ELR (cell line): ENCODE measurements at regions not wholly inside any gene's neighbourhood (a gene's known extent, or its start where the extent isn't known, plus 50 kb on each side); places are given as distances from the start of the nearest gene placed in this dataset.
"Not testable (repeated sequence)": the region's sequence is repeated elsewhere in the genome, so short reads cannot be mapped to it uniquely, and the experiment has no call there.

Source experiments
- DNase-seq: peaks from one replicate; pipeline ENCODE4 v3.0.0-alpha.2; 2015; ENCODE audit warnings: low read depth

GRCh38 chr11:106495046-106495445 lies 417.6 kb downstream of the AASDHPPT start:
- peak; percentile 37 for DNase-seq

- no peak for DNase-seq
Observed at GRCh38 chr11:106496677-106497076, 419.2 kb downstream of the AASDHPPT start.

- DNase-seq = no peak
Observed at GRCh38 chr11:106497321-106497720, 419.9 kb downstream of the AASDHPPT start.

- no peak for DNase-seq
Observed at GRCh38 chr11:106497822-106498221, 420.4 kb downstream of the AASDHPPT start.

GRCh38 chr11:106503901-106504300 lies 426.4 kb downstream of the AASDHPPT start:
- DNase-seq = no peak

GRCh38 chr11:106507645-106508306 lies 430.3 kb downstream of the AASDHPPT start:
- no peak for DNase-seq

DNA sequence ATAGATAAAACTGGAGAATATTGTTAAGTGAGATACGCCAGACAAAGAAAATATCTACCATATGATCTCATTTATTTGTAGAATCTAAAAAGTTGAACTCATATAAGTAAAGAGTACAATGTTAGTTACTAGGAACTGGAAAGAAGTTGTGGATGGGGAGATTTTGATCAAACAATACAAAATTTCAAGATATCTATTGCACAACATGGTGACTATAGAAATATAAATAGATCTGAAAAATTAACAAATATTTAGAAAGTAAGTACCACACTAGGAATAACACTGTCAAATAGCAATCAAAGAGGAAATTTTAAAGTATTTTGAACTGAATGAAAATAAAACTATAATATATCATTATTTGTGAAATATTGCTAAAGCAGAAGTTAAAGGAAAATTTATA lies 437.2 kb downstream of the AASDHPPT start:
- DNase-seq = no peak

- DNase-seq = no peak
Observed at GRCh38 chr11:106517426-106517825, 440.0 kb downstream of the AASDHPPT start.

DNA sequence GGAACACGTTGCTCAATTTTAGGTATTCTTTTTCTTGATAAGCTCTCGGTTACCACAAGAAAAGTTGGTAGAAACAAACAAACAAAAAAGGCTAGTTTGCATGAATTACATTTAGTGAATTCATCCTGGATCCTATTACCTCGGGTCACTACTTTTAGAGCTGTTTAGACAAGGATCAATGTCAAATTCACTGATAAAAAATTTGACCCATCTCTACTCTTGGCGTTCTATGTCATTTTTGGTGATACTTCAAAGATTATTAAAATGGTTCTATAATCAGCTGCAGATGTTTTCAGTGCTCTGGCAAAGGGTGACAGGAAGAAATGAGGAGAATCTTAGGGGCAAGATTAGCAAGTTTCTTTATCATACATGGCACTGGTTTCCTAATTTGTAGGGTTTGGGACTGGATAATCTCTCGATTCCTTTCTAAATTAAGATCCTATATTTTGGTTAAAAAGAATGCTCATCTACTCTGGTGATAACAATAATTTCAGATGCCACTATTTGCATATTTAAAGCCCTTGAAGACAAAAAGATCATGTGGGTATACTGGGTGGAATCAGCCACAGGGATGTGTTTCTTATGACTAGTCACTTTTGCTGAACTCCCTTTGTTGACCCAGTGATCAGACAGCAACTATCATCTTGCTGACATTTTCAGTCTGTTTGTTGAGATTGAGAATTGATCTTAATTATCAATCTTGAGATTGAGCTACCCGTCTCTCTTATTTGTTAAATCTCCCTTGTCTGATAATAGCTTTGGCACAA lies 442.9 kb downstream of the AASDHPPT start:
- DNase-seq = no peak

DNA sequence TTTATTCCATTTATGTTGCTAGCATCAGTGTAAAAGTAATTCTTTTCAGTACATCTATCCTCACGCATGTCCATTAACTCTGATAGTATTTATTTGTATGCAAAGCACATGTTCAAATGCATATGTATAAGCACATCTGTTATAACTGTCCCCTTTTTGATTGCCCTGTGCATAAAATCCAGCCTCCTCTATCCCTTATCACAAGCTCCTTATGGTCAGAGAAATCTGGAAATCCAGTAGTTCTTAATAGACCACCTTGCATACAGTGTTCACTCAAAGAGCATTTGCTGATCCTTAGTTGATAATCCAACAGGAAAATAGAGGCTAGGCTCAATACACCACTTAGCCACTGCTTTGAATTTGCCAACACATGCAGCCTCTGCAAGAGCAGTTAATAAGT lies 443.5 kb downstream of the AASDHPPT start:
- no peak for DNase-seq

DNA sequence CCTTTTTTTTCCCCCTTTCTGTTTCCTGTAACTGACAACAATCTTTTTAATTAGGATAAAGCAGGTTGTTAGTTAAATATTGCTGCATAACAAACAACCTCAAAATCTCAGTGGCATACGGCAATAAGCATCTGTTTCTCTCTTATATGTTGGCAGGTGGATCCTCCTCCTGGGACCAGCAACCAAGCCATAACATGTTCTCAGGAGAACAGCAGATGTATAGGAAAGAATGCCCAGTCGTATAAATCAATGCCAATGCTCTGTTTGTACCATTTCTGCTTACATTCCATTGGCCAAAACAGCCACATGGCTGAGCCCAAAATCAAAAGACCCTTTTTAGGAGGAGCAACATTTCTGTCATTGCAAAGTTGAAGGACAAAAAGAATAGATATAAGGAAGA lies 445.7 kb downstream of the AASDHPPT start:
- no peak for DNase-seq

DNA sequence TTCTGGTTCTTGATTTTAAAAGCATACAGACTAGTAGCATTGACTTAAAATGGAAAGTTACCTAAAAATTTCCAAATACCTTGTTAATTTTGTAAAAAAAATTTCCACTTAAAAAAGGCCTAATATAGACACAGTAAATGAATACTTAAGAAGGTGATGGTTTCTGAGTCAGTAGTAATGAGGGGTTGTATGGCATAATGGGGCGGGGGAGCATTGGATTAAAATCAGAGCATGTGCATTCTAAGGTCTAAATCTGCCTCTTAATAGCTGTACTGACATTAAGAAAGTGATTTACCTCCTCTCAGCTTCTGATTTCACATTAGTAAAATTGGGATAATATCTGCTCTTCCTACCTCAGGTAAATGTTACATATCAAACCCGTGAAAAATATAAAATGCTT lies 446.5 kb downstream of the AASDHPPT start:
- no peak for DNase-seq

- no peak for DNase-seq
Observed at GRCh38 chr11:106524436-106524835, 447.0 kb downstream of the AASDHPPT start.

GRCh38 chr11:106531648-106532047 lies 454.2 kb downstream of the AASDHPPT start:
- DNase-seq = not testable (repeated sequence)

GRCh38 chr11:106533046-106533445 lies 455.6 kb downstream of the AASDHPPT start:
- DNase-seq = no peak

DNA sequence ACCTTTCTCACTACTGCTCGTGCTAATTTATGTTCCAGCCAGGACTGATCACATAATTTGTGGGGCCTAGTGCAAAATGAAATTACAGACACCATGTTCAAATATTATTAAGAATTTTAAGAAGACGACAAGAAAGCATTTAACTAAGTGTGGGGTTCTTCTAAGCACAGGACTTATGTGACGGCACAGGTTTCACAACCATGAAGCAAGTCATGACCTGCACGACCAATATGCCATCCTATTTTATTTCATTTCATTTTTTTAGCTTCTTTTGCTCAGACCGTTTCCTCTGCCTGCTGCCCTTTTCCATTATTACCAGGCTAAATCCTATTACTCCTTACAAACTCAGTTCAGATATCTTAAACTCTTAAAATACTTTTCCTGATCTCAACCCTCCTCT lies 462.5 kb downstream of the AASDHPPT start:
- DNase-seq = no peak

DNA sequence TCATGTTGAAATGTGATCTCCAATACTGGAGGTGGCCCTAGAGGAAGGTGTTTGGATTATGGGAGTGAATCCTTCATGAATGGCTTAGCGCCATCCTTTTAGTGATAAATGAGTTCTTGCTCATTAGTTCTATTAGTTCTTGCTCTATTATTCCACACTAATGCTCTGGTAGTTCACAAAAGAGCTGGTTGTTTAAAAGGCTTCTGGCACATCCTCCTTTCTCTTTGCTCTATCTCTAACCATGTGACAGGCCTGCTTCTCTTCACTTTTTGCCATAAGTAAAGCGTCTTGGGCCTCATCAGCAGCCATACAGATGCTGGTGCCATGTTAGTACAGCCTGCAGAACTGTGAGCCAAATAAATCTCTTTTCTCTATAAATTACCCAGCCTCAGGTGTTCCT lies 469.9 kb downstream of the GUCY1A2 start:
- no peak for DNase-seq

- no peak for DNase-seq
Observed at GRCh38 chr11:106551744-106552673, 466.3 kb downstream of the GUCY1A2 start.

- no peak for DNase-seq
Observed at GRCh38 chr11:106552694-106553203, 465.5 kb downstream of the GUCY1A2 start.

GRCh38 chr11:106553304-106553703 lies 465.0 kb downstream of the GUCY1A2 start:
- DNase-seq = no peak

DNA sequence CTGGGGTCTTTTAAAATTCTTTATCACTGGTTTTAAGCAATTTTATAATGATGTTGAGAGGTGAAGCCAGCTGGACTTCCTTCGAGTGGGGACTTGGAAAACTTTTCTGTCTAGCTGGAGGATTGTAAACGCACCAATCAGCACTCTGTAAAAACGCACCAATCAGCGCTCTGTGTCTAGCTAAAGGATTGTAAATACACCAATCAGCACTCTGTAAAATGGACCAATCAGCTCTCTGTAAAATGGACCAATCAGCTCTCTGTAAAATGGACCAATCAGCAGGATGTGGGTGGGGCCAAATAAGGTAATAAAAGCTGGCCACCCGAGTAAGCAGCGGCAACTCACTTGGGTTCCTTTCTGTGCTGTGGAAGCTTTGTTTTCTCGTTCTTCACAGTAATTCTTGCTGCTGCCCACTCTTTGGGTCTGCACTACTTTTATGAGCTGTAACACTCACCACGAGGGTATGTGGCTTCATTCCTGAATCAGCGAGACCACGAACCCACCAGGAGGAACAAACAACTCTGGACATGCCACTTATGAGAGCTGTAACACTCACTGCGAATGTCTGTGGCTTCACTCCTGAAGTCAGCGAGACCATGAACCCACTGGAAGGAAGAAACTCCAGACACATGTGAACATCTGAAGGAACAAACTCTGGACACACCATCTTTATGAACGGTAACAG lies 462.6 kb downstream of the GUCY1A2 start:
- not testable (repeated sequence) for DNase-seq

DNA sequence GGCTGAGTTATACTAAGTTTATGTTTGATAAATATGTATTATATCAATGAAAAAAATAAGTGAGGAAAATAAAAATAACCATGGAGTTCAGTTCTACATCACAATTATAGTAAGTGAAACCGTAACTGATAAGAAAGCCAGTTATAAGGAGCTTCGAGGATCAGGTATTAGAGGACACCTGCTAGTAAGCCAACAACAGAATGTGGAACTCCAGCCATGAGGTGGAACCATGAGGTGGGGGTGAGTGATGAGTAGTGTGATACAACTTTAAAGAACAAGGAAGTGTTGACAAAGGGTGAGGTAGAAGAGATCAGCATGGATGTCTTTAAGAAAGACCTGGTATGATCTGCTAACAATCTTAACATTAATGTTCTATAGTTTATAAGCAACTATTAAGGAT lies 452.9 kb downstream of the GUCY1A2 start:
- no peak for DNase-seq
